ENCODE measurements at regions not wholly inside any gene's neighbourhood (a gene's known extent, or its start where the extent isn't known, plus 50 kb on each side); places are given as distances from the start of the nearest gene placed in this dataset.
"Not testable (repeated sequence)": the region's sequence is repeated elsewhere in the genome, so short reads cannot be mapped to it uniquely, and the experiment has no call there.

DNA sequence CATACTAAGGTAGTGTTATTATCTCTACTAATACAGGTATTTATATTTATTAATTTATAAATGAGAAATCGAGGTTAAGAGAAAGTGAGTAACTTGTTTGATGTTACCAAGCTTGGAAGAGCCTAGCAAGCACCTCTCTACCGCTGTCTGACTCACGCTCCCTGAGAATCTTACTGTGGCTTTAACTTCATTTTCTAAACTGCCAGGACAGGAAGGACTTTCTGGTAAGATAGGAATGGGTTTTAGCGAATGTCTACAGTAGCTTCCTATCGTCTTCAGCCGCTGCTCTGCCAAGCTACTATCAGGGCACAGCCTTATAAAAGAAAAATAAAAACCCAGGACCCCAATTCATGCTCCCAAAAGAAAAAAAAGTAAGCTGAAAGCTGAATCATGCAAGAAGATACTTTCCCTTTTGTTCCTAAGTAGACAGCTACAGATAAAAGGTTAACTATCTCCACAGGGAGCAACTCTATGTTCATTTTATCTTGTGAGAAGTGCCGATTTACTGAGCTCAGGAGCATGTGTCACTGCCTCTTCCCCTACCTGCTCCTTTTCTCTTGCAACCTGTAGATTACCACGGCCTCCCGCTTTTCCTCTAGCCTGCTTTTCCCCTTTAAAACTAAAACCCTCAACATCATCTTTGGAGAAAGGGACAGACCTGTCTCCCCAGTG is 60.2 kb downstream of the THNSL1 start:
- no peak for DNase-seq (ENCODE audit: low spot score)

DNA sequence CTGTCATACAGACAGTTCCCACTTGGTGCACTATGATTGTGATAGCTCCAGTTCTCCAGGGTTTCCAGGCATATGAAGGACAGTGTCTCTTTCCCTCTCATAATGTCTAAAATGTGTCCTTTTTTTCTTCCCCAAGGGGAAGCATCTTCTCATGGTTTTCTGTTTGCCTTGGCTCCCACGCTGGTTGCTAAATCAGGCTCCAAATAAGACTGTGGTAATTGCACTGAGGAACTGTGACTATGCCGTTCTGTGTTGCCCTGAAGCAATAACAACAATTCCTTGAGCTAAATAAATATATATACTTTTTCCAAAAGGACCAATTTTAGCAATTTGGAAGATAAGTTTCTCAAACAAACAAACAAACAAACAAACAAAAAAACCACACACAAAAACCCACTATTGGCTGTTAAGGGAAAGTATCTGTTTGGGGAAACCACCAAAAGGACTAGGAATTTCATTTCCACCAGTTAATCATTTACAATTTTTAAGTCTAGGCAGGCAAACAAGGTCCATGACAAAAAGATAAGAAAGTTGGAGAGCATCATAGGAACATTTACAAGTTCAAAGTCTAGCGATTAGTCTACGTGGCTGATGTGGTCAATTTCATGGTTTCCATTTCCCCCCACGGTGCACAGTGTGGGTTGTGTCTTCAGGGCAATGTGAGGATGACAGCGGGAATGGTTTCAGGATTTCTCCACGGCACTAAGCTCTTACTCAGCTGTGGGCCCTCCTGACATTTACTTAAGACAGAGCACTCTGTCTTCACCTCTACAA is 62.4 kb downstream of the THNSL1 start:
- no peak for DNase-seq (ENCODE audit: low spot score)

DNA sequence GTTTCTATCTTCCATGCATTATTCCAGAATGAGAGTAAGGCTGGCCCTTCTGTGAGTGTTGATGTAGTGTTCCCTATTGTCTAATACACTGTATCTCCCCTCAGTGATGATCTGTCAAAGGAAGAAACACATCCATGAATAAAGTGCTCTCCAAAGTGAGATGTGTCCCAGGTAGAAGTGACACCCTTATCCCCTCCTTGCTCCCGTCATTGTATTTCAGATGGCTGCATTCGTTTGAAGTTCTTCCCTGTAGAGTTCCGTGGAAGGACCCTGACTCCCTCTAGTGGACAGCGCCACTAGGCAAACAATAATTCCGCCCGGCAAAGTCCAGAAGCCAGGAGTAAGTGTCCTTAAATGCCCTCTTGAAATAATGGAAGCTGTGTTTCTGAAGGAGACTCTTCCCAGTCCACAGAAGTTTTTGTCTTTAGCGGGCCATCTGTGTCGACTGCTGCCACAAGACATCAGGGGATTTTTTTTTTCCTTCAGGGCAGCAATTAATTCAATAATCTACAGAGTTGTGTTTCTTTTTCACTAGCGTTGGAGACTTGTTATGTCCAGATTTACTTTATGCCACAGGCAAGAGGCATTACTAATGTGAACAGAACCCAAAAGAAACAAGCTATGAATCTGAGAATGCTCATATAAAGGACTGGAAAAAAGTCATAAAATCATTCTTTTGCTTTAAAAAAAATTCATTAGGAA is 64.6 kb downstream of the THNSL1 start:
- DNase-seq (ENCODE audit: low spot score), result peak; percentile 62

DNA sequence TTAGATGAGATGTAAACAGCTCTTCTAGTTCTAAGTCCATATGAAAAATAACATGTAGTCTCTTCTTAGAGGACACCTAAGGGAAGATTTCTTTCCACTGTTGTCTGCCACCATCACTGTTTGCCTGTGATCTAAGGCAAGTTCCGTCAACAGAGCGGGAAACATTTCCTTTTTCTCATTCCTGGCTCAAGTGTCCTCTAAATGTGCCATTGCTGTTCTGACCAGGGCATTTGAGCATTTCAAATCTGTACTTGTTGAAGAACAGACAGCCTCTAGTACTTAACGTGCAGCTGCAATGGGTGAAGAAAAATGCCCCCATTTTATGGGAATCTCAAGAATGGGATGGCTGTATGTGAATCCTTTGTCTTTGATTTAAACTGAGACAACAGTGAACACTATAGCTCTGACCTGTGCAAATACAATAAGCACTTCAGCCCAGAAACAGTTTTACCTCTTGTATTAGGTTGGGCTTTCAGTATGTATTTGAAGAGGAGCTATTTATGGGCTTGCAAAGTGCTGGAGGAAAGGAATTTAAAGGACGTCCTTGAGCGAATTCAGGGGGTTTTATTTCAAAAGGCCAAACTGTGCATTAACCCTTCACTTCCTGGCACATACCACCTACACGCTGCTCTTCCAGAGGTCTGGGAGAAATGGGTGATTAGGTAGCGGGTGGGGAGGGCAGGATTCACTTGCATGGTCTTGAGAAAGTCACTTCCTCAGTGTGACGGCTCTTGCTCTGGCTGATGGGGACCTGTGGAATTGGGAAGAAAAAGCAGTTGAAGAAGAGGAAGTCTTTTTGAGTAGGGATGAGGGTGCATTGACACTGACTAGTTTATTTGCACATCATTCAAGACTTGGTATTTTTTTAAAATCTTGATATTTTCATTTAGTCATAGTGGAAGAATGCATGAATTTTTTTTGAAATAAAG is 66.1 kb downstream of the THNSL1 start:
- DNase-seq (ENCODE audit: low spot score), result no peak

DNA sequence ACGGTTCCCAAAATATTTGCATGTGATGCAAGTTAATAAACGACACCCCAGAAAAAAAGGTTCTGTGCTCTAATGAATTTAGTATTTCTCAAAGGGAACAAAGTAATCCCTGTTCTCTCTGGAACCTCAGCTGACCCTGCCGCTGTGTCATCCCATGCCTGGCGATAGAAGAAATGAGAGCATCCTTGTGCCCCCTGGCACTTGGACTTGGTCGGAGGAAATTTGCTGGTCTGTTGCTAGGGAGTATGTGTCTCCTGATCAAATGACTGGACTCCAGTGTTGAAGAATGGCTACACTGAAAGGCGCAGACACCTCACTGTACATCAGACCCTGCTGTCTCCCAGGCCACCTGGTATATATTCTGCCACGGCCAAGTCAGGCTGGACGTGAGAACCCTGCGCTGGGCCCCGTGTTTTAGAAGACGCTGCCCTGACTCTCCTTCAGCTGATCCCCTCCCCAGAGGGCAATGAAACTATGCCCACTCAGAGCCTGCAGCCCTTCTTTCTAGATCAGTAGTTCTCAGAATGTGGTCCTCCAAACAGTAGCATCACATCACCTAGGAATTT is 67.2 kb downstream of the THNSL1 start:
- no peak for DNase-seq (ENCODE audit: low spot score)

DNA sequence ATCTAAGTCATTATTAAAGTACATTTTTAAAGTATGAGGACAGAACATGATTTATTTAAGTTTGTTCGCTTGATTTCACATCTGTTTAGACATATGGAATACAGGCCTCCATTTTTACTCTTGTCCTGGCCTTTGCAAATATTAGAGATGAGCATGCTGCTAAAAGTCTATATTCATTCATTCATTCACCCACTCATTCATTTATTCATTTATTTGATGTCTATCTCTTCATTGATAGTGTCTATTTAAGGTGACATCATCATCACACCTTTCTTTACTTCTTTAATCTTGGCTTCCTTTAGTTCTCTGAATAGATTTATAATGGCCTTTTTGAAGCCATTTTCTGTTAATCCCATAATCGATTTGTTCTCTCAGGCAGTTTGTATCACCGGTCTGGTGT is 68.0 kb downstream of the THNSL1 start:
- no peak for DNase-seq (ENCODE audit: low spot score)

DNA sequence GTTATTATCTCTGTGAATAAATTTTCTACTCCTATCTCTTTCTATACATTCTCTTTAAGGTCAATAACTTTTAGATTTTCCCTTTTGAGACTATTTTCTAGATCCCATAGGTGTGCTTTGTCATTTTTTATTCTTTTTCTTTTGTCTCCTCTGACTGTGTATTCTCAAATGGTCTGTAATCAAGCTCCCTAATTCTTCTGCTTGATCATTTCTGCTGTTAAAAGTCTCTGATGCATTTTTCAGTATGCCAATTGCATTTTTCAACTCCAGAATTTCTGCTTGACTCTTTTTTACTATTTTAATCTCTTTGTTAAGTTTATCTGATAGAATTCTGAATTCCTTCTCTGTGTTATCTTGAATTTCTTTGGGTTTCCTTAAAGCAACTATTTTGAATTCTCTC is 78.2 kb downstream of the THNSL1 start:
- DNase-seq (ENCODE audit: low spot score), result no peak

DNA sequence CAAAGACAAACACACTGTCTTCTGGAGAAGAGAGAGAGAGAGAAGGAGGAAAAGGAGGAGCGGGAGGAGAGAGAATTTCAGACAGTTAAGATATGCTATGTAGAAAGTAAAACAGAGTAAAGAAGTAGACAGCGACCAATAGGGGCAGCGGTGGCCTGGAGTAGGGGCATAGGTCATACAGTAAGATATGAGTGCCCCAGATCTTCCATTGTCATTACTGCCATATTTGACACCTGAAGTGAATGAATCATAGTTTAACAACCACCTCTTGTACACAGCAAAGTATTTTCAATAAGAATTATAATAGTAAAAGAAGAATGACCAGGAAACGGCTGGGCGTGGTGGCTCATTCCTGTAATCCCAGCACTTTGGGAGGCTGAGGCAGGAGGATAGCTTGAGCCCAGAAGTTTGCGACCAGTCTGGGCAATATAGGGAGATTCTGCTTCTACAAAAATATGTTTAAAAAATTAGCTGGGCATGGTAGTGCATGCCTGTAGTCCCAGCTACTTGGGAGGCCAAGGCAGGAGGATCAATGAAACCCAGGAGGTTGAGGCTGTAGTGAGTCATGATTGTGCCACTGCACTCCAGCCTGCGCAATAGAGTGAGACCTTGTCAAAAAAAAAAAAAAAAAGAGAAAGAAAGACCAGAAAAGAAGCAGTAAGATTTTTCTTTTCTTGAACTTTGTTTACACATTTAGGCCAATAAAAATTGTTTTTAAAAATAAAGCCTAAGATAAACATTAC is 77.0 kb upstream of the GPR158 start:
- DNase-seq (ENCODE audit: low spot score), result no peak

DNA sequence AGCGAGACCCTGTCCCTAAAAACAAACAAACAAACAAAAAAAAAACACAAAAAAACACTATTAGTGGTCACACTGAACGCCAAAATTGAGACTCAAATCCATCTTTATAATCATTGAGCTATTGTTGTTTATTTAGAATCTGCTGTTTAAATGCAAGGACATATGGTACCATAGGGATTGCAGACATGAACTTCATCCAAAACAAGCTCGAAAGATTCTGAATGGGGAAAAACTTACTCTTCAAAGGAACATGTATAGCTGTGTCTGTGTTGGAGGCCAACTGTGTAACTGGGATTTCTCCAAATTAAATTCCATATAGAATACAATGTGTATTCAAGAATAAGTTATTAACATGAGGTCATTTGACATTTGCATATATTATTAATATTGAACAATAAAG is 74.7 kb upstream of the GPR158 start:
- no peak for DNase-seq (ENCODE audit: low spot score)

DNA sequence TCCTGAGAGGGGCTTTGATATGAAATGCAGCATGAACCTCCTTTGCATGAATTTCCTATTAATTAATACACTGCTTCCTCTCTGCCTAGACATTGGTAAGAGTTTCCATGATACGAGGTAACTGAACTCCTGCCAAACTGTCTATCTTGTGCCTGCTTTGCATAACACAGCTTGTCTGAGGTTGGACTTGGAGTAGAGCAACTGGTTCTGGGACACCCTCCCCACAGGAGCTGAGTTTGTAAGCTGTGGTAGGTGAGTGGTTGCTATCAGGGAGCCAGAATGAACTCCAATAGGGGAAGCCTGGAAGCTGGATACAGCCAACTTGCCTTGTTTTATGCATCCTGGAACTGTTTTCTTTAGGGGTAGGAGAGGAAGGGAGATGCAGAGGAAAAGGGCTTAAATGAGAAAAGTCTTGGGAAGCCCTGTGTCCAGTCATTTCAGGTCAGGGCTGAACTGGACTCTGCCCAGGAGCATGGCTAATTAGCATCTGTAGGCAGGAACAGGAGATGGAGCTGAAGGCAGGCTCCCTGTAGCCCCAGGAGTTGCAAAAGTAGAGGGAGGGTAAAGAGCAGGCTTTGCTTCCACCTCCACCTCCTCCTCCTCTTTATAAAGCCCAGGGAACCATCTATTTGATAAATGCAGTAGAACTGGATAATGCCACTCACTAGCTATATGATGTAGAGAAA is 73.2 kb upstream of the GPR158 start:
- no peak for DNase-seq (ENCODE audit: low spot score)

DNA sequence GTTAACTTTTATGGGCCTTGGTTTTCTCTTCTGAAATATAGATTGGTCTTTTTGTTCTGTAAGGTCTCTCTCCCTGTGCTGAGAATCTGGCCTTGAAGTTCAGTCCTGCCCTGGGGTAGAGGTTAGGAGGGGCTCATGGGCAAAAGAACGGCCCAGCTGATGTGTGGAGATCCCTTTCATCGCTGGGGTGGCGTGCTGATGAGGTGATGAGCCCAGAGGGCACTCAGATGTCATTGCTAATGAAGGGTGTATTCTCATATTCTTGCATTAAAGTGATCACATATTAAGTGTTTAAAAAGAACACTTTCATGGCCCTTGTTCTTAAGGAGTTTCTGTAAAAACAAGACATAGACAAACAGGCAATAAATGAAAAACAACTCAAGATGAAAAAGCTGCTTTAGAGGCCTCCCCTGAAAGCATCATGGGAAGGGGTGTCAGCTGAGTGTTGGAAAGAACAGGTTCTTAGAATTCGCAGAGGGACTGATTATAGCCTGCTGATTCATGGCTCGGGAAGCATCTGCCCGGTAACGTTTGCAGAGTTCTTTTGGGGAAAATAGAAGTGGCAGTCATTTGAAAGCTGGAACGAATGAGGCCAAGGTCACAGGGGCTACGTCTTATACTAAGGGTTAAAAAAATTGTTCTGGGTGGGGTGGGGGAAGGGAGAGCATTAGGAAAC is 72.5 kb upstream of the GPR158 start:
- no peak for DNase-seq (ENCODE audit: low spot score)

DNA sequence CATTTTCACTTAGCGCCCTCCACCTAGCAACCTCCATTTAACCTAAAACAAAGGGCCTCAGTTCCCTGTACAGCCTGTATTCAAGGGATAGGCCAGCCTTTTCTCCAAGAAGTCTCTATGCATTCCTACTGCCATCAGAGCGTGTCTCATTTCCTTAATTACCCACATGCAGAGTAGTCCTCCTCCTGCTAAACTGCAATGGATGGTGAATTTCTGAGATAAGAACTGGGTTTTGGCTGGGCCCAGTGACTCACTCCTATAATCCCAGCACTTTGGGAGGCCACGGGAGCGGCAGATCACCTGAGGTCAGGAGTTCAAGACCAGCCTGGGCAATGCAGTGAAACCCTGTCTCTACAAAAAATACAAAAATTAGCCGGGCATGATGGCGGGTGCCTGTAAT is 71.1 kb upstream of the GPR158 start:
- no peak for DNase-seq (ENCODE audit: low spot score)

DNA sequence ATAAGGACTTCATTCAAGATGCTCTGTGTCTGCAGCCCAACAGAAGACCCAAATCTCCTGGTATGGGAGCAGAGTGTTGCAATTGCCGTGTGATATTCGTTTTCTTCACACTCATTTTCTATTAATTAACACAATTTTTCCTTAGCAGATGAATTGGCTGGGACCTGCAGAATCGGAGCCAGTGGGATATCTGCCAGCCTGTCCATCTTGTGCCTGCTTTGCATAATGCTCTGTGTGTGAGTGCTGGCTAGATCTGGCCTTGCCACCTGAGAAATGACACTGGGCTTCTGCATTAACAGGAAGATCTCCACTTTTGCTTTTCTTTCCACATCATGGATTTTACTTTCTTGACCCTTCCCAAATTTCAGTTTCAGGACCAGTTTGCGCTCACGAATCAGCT is 70.4 kb upstream of the GPR158 start:
- no peak for DNase-seq (ENCODE audit: low spot score)

DNA sequence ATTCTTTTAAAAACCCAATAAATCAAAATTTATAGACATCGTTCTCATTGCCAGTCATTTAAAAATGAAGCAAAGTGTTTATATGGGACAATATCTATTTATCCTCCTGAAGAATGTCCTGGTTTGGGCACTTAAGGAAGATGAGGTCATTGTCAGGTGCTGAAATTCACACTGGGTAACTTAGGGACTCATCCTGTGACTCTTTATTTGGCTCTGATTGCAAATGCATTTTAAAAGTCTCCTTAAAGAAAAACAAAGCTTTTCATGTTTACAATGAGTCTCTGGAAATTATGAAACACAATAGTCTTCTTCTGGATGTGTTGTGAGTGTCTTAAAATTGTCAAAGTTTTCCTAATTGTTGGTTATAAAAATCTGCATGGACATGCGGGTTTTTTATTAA is 69.5 kb upstream of the GPR158 start:
- DNase-seq (ENCODE audit: low spot score), result no peak

DNA sequence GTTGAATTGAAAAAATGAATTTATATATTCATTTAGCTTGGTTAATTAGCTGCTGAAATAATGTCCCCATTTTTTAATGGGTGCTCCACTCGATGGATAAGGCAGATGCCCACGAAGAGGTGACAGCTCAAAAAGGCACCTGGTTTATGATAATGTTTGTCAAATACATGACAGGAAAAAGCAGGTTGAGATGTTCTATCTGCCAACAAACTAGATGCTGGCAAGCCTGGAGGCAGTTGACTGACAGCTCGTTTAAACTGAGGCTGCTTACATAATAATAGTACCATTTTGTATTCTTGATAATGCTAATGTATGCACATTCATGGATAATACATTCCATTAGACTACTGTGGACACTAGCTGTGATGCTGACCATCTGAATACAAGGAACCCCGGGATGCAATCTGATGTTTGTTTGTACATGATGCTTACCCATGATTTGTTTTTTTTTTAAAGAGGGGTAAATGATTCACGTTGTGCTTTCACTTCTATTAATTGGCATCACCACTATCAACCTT is 69.0 kb upstream of the GPR158 start:
- no peak for DNase-seq (ENCODE audit: low spot score)

DNA sequence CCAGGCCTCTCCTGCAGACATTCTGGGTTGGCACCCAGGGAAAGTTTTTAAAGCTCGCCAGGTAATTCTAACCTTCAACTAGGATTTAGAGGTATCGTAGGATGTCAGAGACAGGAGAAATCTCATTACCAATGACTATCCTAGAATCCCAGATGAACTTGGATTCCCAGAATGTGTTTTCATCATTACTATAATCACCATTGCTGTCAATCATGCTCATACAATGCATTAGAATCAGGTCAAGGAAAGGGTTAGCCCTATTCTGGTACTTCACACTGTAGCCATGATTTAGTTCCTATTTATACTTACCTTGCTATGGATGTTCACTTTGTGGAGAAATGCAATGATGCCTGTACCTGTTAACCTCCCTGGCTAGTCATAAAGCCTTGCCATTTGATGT is 67.0 kb upstream of the GPR158 start:
- DNase-seq (ENCODE audit: low spot score), result no peak

DNA sequence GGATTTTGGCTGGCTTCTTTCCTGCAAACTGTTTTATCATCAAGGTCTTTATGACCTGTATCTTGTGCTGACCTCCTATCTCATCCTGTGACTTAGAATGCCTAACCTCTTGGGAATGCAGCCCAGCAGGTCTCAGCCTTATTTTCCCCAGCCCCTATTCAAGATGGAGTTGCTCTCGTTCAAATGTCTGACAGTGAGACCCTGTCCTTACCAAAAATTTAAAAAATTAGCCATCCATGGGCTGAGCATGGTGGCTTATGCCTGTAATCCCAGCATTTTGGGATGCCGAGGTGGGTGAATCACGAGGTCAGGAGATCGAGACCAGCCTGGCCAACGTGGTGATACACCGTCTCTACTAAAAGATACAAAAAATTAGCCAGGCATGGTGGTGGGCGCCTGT is 64.9 kb upstream of the GPR158 start:
- DNase-seq (ENCODE audit: low spot score), result not testable (repeated sequence)

DNA sequence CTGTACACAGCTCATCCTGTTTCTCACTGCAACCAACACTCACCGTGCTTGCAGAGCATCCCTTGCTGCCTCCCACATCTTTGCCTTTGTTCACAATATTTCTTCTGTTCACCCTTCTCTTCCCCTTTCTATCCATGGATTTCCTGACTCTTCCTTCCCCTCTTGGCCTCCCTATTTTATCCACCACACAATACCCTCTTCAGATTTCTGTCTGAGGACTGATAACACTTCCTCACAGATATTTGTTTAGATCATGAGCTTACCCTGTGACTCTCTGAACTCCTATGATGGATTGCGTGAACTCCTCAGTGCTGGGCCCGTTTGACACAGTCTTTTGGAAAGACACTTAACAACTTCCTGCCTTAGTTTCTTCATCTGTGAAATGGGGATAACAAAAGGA is 62.8 kb upstream of the GPR158 start:
- no peak for DNase-seq (ENCODE audit: low spot score)
